ENCODE measurements at regions not wholly inside any gene's neighbourhood (a gene's known extent, or its start where the extent isn't known, plus 50 kb on each side); places are given as distances from the start of the nearest gene placed in this dataset.

DNA sequence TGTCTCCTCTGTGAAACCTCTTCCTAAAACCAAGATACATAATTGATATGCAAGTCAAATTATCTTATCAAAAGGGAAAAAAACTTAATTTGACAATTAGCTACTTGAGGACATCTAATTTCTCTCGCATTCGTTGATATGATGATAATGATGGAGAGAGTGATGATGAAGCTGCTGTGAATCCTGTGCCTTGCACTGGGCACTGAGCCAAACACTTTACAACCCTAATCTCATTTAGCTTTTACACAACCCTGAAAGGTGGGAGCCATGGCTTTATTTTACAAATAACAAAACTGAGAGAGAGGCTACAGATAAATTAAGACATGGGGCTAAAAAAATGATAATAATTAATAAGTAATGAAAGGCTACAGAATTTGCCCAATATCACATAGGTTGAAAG lies 176.0 kb downstream of the NOC3L start:
- no peak for TF ChIP-seq POLR2A (IDR thresholded peaks at IDR 0.05; ENCODE audit: low read length)
- no peak for TF ChIP-seq GATA1 (IDR thresholded peaks at IDR 0.05; ENCODE audit: low read depth, low read length)

All from erythroblast (primary cell).